T-helper 17 cell (primary cell): ENCODE measurements at regions not wholly inside any gene's neighbourhood (a gene's known extent, or its start where the extent isn't known, plus 50 kb on each side); places are given as distances from the start of the nearest gene placed in this dataset.

ENCODE experiments used
- ATAC-seq: fragments of 150-1000 bp; cut with Tn5 transposase; 2 replicates; pipeline ENCODE4 v1.10.0; 2021; ENCODE audit warnings: mild to moderate bottlenecking, moderate library complexity
- DNase-seq, 3 donors: peaks; one replicate each; pipeline versions ENCODE4 v3.0.0 to v3.0.0-alpha.2; 2020 to 2021
- H3K9me3 ChIP-seq: one replicate; pipeline ENCODE4 v1.7.0; 2013; ENCODE audit warnings: low read length, mild to moderate bottlenecking; ENCODE audit not compliant: control insufficient read depth, poor library complexity, severe bottlenecking
- H3K27ac Mint-ChIP-seq: one replicate; pipeline ENCODE4 v1.8.0; 2022; ENCODE audit warnings: mild to moderate bottlenecking, moderate library complexity, mixed read lengths
- H3K27me3 Mint-ChIP-seq: one replicate; pipeline ENCODE4 v1.8.0; 2022; ENCODE audit warnings: mixed read lengths
- H3K36me3 Mint-ChIP-seq: one replicate; pipeline ENCODE4 v1.8.0; 2022; ENCODE audit warnings: low read depth, mixed read lengths
- H3K4me1 Mint-ChIP-seq: one replicate; pipeline ENCODE4 v1.8.0; 2022; ENCODE audit warnings: mild to moderate bottlenecking, mixed read lengths
- H3K4me3 Mint-ChIP-seq: one replicate; pipeline ENCODE4 v1.8.0; 2022; ENCODE audit warnings: mild to moderate bottlenecking, moderate library complexity, mixed read lengths

DNA sequence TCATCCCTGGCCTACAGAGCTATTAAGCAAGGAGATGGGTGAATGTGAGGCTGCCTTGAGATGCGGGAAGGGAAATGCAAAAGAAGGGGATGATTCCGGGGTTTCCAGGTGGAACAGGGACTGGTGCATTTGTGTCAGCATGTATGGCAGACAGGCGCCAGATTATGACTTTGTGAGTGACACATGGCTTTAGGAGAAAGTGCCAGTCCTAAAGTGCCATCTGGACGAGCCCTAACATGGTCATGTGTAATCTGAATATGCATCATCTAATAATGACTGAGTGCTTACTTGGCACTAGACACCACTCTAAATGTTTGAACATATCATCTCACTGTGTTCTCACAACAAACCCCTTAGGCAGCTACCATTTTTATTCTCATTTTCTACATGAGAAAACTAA, 195.0 kb upstream of the TSHZ2 start:
- Mint-ChIP-seq H3K4me3 (no peak overlapping the region), H3K27ac (no peak overlapping the region), H3K4me1 (no peaks in the 10 kb centered on the region), H3K27me3 (peaks cover 41% of the 10 kb centered on the region), H3K36me3 (no peaks in the 10 kb centered on the region)
- DNase-seq = no peak
- ATAC-seq = no peak
- H3K9me3 ChIP-seq = no peaks in the 10 kb centered on the region

DNA sequence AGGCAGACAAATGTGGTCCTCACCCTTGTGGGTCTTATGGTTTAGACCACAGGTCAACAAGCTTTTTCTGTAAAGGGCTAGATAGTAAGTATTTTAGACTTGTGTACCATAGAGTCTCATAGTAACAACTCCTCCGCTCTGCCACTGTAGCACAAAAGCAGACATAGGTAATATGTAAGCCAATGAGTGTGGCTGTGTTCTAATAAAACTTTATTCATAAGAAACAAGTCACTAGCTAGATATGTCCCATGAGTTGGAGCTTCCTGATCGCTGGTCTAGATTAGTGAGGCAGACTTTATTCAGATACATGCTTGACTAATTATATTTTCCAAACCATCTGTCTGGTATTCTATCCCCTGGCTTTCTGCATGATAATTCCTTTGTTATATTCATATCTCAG, 196.4 kb upstream of the TSHZ2 start:
- DNase-seq (no peak), ATAC-seq (no peak)
- no peak overlapping the region for H3K27ac Mint-ChIP-seq
- no peaks in the 10 kb centered on the region for H3K4me1 Mint-ChIP-seq
- no peak overlapping the region for H3K4me3 Mint-ChIP-seq
- H3K27me3 Mint-ChIP-seq = peaks cover 41% of the 10 kb centered on the region
- no peaks in the 10 kb centered on the region for H3K36me3 Mint-ChIP-seq
- no peaks in the 10 kb centered on the region for H3K9me3 ChIP-seq

GRCh38 chr20:52768694-52769093, 203.5 kb upstream of the TSHZ2 start:
- ATAC-seq = no peak
- Mint-ChIP-seq H3K4me3 (no peak overlapping the region), H3K27me3 (peaks cover 4% of the 10 kb centered on the region), H3K36me3 (no peaks in the 10 kb centered on the region), H3K4me1 (no peaks in the 10 kb centered on the region), H3K27ac (no peak overlapping the region)
- no peaks in the 10 kb centered on the region for H3K9me3 ChIP-seq
- no peak for DNase-seq

DNA sequence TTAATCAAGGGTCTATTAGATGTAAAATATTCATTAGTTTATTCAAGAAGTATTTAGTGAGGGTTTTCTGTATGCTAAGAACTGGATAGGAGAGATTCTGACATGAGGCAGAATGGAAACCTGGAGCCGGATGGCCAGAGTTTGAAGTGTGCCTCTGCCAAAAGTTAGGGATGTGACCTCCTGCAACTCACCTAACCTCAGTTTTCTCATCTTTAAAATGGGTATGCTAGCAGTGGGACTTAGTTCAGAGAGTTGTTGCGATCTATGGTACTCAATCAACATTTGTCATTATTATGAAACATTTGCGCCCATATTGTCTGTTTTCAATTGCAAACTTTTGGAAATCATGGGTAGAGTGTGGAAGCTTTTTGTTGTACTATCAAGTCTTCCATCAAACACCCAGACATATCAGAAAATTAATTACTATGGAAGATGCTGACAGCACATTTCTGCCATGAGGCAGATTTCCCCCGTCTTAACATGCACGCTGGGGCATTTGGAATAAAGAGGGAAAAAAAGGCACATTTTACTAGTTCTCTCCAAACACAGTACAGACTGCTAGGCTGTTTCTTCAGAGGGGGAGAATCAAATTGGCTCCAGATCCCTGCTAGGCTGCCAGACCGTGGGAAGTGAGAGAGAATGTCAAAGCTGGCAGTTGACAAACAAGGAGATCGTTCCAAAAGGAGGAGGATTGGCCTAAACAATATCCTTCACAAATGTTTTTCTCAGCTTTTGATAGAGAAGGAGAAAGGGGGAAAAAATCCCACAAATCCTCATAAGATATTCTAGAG, 205.3 kb upstream of the TSHZ2 start:
- Mint-ChIP-seq H3K4me1 (no peaks in the 10 kb centered on the region), H3K27me3 (no peaks in the 10 kb centered on the region), H3K36me3 (no peaks in the 10 kb centered on the region), H3K27ac (no peak overlapping the region), H3K4me3 (no peak overlapping the region)
- no peak for ATAC-seq
- no peak for DNase-seq
- no peaks in the 10 kb centered on the region for H3K9me3 ChIP-seq

DNA sequence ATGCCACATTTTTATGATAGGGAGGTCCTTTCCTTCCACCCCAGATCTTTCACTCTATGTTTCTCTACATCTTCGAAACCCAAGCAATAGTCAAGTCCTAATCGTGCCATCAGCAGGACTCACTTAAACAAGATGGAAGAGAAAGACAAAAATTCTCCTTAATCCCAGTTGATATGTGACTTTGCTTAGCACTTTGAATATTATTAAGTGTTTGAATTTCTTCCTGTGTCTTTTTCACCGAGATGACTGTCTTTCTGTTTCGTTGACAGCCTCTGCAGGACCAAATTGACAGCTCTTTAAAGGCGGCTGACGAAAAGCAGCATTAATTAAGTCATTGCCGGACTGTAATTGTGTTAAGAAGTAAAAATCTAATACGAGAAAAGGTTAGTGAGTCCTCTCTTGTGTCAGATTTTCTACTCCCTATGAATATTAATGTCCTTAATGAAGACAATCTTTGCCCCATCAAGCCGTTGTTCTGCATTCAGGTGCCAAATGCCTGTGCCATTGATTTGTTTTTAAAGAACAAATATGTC, 208.8 kb upstream of the TSHZ2 start:
- no peaks in the 10 kb centered on the region for H3K4me1 Mint-ChIP-seq
- H3K9me3 ChIP-seq = peaks cover 2% of the 10 kb centered on the region
- DNase-seq (no peak), ATAC-seq (no peak)
- no peak overlapping the region for H3K4me3 Mint-ChIP-seq
- H3K27ac Mint-ChIP-seq = no peak overlapping the region
- no peaks in the 10 kb centered on the region for H3K36me3 Mint-ChIP-seq
- no peaks in the 10 kb centered on the region for H3K27me3 Mint-ChIP-seq

DNA sequence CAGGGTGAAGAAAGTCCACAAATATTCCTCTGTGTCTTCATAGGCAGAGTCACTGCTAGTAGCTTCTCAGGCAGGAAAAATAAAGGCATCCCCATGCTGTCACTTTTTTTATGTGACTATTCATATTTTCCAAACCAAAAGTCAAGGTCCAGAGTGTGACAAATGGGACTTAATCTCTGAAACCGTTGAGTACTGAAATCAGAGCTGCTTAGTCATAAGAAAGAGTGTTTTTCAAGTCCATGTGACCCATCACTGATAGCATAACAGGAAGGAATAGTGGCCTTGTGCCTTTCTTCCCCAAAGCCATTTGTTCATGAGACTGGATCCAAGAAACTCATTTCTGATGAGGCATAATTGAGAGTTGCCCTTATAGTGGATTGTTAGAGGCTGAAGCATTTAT, 210.3 kb upstream of the TSHZ2 start:
- Mint-ChIP-seq H3K4me1 (peaks cover 2% of the 10 kb centered on the region), H3K27me3 (peaks cover 3% of the 10 kb centered on the region), H3K36me3 (no peaks in the 10 kb centered on the region), H3K27ac (no peak overlapping the region), H3K4me3 (no peak overlapping the region)
- ATAC-seq (no peak), DNase-seq (no peak)
- H3K9me3 ChIP-seq = peaks cover 2% of the 10 kb centered on the region

DNA sequence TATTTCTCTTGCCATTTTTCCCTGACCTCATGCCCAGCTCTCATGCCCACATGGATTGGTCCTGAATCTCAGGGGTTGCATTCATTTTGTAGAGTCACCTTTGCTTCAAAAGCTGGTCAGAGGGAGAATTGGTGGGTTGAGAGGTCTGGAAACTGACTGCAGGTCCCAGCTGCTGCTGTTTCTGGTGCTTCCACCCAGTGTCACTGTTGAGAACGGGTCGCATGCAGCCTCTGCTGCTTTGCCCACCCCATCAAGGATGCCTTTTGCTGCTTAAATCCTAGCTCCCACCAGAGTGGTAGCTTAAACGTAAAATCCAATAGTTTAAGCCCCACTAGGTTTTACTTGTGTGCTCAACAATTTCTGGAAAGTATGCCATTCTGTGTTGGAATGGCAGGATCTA, 211.4 kb upstream of the TSHZ2 start:
- H3K36me3 Mint-ChIP-seq = no peaks in the 10 kb centered on the region
- no peak overlapping the region for H3K27ac Mint-ChIP-seq
- H3K27me3 Mint-ChIP-seq = peaks cover 4% of the 10 kb centered on the region
- no peak for ATAC-seq
- peaks cover 2% of the 10 kb centered on the region for H3K9me3 ChIP-seq
- peaks cover 2% of the 10 kb centered on the region for H3K4me1 Mint-ChIP-seq
- no peak overlapping the region for H3K4me3 Mint-ChIP-seq
- no peak for DNase-seq

GRCh38 chr20:52757411-52757810, 214.7 kb upstream of the TSHZ2 start:
- no peak for ATAC-seq
- peaks cover 4% of the 10 kb centered on the region for H3K27me3 Mint-ChIP-seq
- peaks cover 2% of the 10 kb centered on the region for H3K4me1 Mint-ChIP-seq
- H3K36me3 Mint-ChIP-seq = no peaks in the 10 kb centered on the region
- no peak overlapping the region for H3K4me3 Mint-ChIP-seq
- H3K27ac Mint-ChIP-seq = no peak overlapping the region
- DNase-seq = no peak
- H3K9me3 ChIP-seq = peaks cover 2% of the 10 kb centered on the region

DNA sequence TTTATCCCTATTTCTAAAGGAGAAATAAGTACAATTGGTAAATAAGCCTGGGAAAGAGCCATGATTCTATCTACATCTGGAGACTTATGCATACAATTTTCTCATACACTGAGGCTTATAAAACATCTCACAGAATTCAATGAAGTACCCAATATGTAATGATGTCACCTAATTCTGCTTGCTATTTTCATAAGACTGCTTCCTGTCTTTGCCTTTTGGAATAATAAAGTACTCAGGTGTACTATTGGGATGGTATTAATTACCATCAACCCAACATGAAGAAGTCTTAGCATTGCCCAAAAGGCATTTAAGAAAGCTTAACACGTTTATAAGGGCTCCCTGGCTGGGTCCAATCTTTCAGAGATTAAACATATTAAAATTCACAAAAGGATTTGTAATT, 216.4 kb upstream of the TSHZ2 start:
- H3K4me3 Mint-ChIP-seq = no peak overlapping the region
- peaks cover 2% of the 10 kb centered on the region for H3K9me3 ChIP-seq
- no peak for ATAC-seq
- H3K27me3 Mint-ChIP-seq = peaks cover 4% of the 10 kb centered on the region
- DNase-seq = no peak
- no peaks in the 10 kb centered on the region for H3K36me3 Mint-ChIP-seq
- H3K27ac Mint-ChIP-seq = no peak overlapping the region
- peaks cover 2% of the 10 kb centered on the region for H3K4me1 Mint-ChIP-seq

DNA sequence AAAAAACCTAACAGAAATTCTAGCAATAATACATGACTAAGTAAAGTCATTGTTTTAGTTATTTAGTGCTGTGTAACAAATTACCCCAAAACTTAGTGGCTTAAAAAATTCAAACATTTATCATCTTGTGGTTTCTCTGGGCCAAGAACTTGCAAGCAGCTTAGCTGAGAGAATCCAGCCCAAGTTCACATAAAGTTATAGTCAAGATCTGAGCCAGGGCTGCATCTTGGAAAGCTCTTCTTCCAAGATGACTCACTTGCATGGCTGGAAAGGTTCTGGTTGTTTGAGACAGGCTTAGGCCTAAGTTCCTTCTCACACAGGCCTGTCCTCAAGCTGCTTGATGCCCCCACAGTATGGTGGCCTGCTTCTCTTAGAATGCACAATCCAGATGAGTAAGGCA, 217.8 kb upstream of the TSHZ2 start:
- H3K4me3 Mint-ChIP-seq = no peak overlapping the region
- H3K4me1 Mint-ChIP-seq = peaks cover 2% of the 10 kb centered on the region
- no peaks in the 10 kb centered on the region for H3K9me3 ChIP-seq
- ATAC-seq = no peak
- H3K27ac Mint-ChIP-seq = no peak overlapping the region
- peaks cover 4% of the 10 kb centered on the region for H3K27me3 Mint-ChIP-seq
- no peaks in the 10 kb centered on the region for H3K36me3 Mint-ChIP-seq
- DNase-seq = no peak

DNA sequence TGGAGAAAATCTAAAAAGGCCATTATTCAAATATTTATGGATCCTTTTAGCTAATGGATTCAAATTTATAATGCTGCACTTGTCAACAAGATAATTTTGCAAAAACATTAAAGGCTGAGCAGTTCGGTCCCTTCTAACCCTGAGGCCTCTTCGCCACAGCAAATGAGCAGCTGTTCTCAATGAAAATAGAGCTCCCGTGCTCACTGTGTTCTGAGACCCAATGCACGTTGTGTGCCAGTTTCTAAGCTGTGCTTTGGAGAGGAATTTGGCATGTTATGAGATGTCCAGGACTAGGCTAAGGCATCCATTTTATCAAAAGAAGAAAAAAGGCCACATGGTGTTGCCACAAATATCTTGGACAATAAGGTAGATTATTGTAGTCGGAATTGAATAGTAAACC, 220.1 kb upstream of the TSHZ2 start:
- ATAC-seq (no peak), DNase-seq (no peak)
- no peaks in the 10 kb centered on the region for H3K9me3 ChIP-seq
- H3K36me3 Mint-ChIP-seq = no peaks in the 10 kb centered on the region
- H3K27me3 Mint-ChIP-seq = peaks cover 3% of the 10 kb centered on the region
- H3K27ac Mint-ChIP-seq = no peak overlapping the region
- H3K4me3 Mint-ChIP-seq = no peak overlapping the region
- peaks cover 1% of the 10 kb centered on the region for H3K4me1 Mint-ChIP-seq

- Mint-ChIP-seq H3K4me3 (no peak overlapping the region), H3K4me1 (no peaks in the 10 kb centered on the region), H3K27ac (no peak overlapping the region), H3K36me3 (no peaks in the 10 kb centered on the region), H3K27me3 (no peaks in the 10 kb centered on the region)
- ATAC-seq (no peak), DNase-seq (no peak)
- no peaks in the 10 kb centered on the region for H3K9me3 ChIP-seq
Measured at GRCh38 chr20:52751571-52751970, 220.6 kb upstream of the TSHZ2 start.

DNA sequence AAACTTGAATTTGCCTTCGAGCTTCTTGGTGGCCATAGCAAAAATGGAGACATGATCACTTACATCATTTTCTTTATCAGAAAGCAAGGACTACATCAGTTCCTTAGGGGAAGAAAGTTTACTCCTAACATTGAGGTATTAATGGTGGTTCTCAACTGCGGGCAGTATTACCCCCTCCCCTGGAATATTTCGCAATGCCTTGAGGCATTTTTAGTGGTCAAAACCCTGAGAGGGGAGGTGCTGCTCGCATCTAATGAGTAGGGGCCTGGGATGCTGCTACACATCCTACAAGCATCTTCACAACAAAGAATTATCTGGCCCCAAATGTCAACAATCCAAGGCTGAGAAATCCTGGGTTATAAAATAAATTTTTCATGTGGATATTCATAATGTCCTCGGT, 222.2 kb upstream of the TSHZ2 start:
- ATAC-seq (no peak), DNase-seq (no peak)
- H3K27ac Mint-ChIP-seq = no peak overlapping the region
- no peaks in the 10 kb centered on the region for H3K9me3 ChIP-seq
- no peaks in the 10 kb centered on the region for H3K36me3 Mint-ChIP-seq
- H3K4me3 Mint-ChIP-seq = no peak overlapping the region
- no peaks in the 10 kb centered on the region for H3K4me1 Mint-ChIP-seq
- H3K27me3 Mint-ChIP-seq = no peaks in the 10 kb centered on the region

DNA sequence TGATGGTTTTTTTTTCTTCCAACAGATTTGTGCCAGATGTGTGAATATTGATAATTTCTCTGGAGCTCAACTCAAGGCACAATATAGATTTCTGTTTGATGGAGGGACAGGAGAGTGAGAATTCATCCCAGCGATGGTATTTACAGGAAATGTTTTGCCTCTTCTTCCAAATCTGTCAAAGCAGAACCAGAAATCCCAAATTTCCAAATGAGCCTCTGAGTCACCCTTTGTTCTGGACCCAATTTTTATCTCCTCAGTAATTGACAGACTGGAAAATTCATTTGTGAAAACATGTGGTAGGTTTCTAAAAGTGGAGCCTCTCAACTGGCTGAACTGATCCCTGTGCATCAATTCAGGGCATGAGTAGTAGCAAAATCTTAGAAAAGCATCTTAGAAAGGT, 223.2 kb upstream of the TSHZ2 start:
- H3K9me3 ChIP-seq = no peaks in the 10 kb centered on the region
- H3K36me3 Mint-ChIP-seq = no peaks in the 10 kb centered on the region
- DNase-seq (no peak), ATAC-seq (no peak)
- H3K4me1 Mint-ChIP-seq = no peaks in the 10 kb centered on the region
- no peak overlapping the region for H3K27ac Mint-ChIP-seq
- no peak overlapping the region for H3K4me3 Mint-ChIP-seq
- H3K27me3 Mint-ChIP-seq = no peaks in the 10 kb centered on the region
